Vagina (tissue), 2 donors: ENCODE measurements at regions not wholly inside any gene's neighbourhood (a gene's known extent, or its start where the extent isn't known, plus 50 kb on each side); places are given as distances from the start of the nearest gene placed in this dataset.

Experiments used
- DNase-seq, 2 donors: peaks; one replicate each; pipeline ENCODE4 v3.0.0-alpha.2; 2017; ENCODE audit errors: extremely low spot score in 2 of 2
- H3K27ac ChIP-seq: fragments of 200-600 bp; sonication (generic); one replicate; pipeline ENCODE4 v1.5.1; 2019
- H3K27me3 ChIP-seq: fragments of 200-600 bp; sonication (generic); one replicate; pipeline ENCODE4 v1.5.1; 2019
- H3K36me3 ChIP-seq, 2 donors: fragments of 200-600 bp; sonication (generic); one replicate each; pipeline ENCODE4 v1.5.1; 2017 to 2019
- H3K4me1 ChIP-seq: fragments of 200-600 bp; sonication (generic); one replicate; pipeline ENCODE4 v1.5.1; 2019
- H3K4me3 ChIP-seq, 2 donors: fragments of 200-600 bp; sonication (generic); 1 replicate in 1 of 2; 2 replicates in 1 of 2; pipeline ENCODE4 v1.5.1; 2016 to 2019
- H3K9me3 ChIP-seq: fragments of 200-600 bp; sonication (generic); one replicate; pipeline ENCODE4 v1.5.1; 2019
- CTCF ChIP-seq, 3 experiments: fragments of 450-650 bp in 2 of 3; fragments of 200-600 bp in 1 of 3; sonication (generic) in 1 of 3; IDR thresholded peaks; one replicate each; pipeline ENCODE4 v1.5.1; 2017 to 2019; ENCODE audit warnings: antibody characterized with exemption in 3 of 3, mild to moderate bottlenecking in 2 of 3, moderate library complexity in 2 of 3
- POLR2A ChIP-seq, 2 donors: fragments of 450-650 bp; IDR thresholded peaks; one replicate each; pipeline ENCODE4 v1.6.1; 2017; ENCODE audit warnings: antibody characterized with exemption in 2 of 2, mild to moderate bottlenecking in 2 of 2, moderate library complexity in 2 of 2
- POLR2AphosphoS5 ChIP-seq, 2 donors: sonication (generic); formaldehyde crosslinking; IDR thresholded peaks; one replicate each; pipeline ENCODE4 v1.9.0; 2017; ENCODE audit warnings: antibody characterized with exemption in 2 of 2, mild to moderate bottlenecking in 2 of 2, low read depth in 1 of 2; ENCODE audit not compliant: insufficient read depth in 1 of 2
- intact Hi-C: fragments of 100-400 bp; cut with DNase I; formaldehyde crosslinking; loops from one replicate; pipeline ENCODE4 v1.15.1; 2023

GRCh38 chr2:224211181-224211480 is 172.0 kb upstream of the SERPINE2 start:
- no peak for DNase-seq
- H3K4me1 ChIP-seq = no peaks in the 10 kb centered on the region
- no peaks in the 10 kb centered on the region for H3K9me3 ChIP-seq
- no peak overlapping the region for H3K4me3 ChIP-seq
- intact Hi-C loops = no loop called here
- no peaks in the 10 kb centered on the region for H3K36me3 ChIP-seq
- no peaks in the 10 kb centered on the region for H3K27me3 ChIP-seq
- H3K27ac ChIP-seq = no peak overlapping the region
- TF ChIP-seq POLR2A (IDR thresholded peaks at IDR 0.05) = no peak

- no peak for DNase-seq
- Histone ChIP-seq H3K9me3 (no peaks in the 10 kb centered on the region), H3K27me3 (no peaks in the 10 kb centered on the region), H3K27ac (no peak overlapping the region), H3K36me3 (no peaks in the 10 kb centered on the region), H3K4me1 (no peaks in the 10 kb centered on the region), H3K4me3 (no peak overlapping the region)
- intact Hi-C loops = no loop called here
- TF ChIP-seq POLR2A (IDR thresholded peaks at IDR 0.05) (no peak), POLR2AphosphoS5 (IDR thresholded peaks at IDR 0.05; ENCODE audit: insufficient read depth in 1 of 2, low read depth in 1 of 2) (no peak), CTCF (IDR thresholded peaks at IDR 0.05) (no peak)
Observed at GRCh38 chr2:224210286-224211180, 171.4 kb upstream of the SERPINE2 start.

- H3K9me3 ChIP-seq = no peaks in the 10 kb centered on the region
- intact Hi-C loops = no loop called here
- no peaks in the 10 kb centered on the region for H3K36me3 ChIP-seq
- H3K27me3 ChIP-seq = no peaks in the 10 kb centered on the region
- TF ChIP-seq POLR2A (IDR thresholded peaks at IDR 0.05) (no peak), POLR2AphosphoS5 (IDR thresholded peaks at IDR 0.05; ENCODE audit: insufficient read depth in 1 of 2, low read depth in 1 of 2) (no peak), CTCF (IDR thresholded peaks at IDR 0.05) (no peak)
- DNase-seq = no peak
- H3K4me1 ChIP-seq = no peaks in the 10 kb centered on the region
- H3K4me3 ChIP-seq = no peak overlapping the region
- H3K27ac ChIP-seq = no peak overlapping the region
Observed at GRCh38 chr2:224209555-224210285, 170.6 kb upstream of the SERPINE2 start.

- no peaks in the 10 kb centered on the region for H3K36me3 ChIP-seq
- TF ChIP-seq POLR2AphosphoS5 (IDR thresholded peaks at IDR 0.05; ENCODE audit: insufficient read depth in 1 of 2, low read depth in 1 of 2) (no peak), POLR2A (IDR thresholded peaks at IDR 0.05) (no peak), CTCF (IDR thresholded peaks at IDR 0.05) (no peak)
- H3K4me3 ChIP-seq = no peak overlapping the region
- H3K4me1 ChIP-seq = no peaks in the 10 kb centered on the region
- no peaks in the 10 kb centered on the region for H3K9me3 ChIP-seq
- no peak overlapping the region for H3K27ac ChIP-seq
- H3K27me3 ChIP-seq = no peaks in the 10 kb centered on the region
- intact Hi-C loops = no loop called here
- no peak for DNase-seq
Observed at GRCh38 chr2:224208443-224208842, 169.4 kb upstream of the SERPINE2 start.

DNA sequence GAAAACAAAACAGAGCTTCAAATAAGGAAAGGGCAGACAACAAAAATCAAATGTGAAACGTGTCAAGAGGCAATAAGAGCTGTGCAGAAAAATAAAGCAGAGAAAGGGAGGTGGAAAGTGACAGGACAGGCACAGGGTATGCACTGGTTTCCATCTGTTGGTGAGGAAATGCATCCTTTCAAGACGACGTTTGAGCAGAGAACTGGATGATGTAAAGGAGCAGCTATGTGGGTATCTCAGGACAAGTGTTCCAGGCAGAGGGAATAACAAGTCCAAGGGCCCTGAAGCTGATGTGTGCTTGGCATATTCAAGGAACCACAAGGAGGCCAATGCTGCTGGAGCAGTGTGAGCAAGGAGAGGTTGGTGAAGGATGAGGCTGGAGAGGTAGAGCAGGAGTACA is 168.9 kb upstream of the SERPINE2 start:
- Histone ChIP-seq H3K4me3 (no peak overlapping the region), H3K27me3 (no peaks in the 10 kb centered on the region), H3K27ac (no peak overlapping the region), H3K4me1 (no peaks in the 10 kb centered on the region), H3K36me3 (no peaks in the 10 kb centered on the region), H3K9me3 (no peaks in the 10 kb centered on the region)
- no peak for TF ChIP-seq POLR2A (IDR thresholded peaks at IDR 0.05)
- no peak for TF ChIP-seq POLR2AphosphoS5 (IDR thresholded peaks at IDR 0.05; ENCODE audit: insufficient read depth in 1 of 2, low read depth in 1 of 2)
- no peak for TF ChIP-seq CTCF (IDR thresholded peaks at IDR 0.05)
- intact Hi-C loops = no loop called here
- no peak for DNase-seq
